GM12875 (cell line): ENCODE measurements at regions not wholly inside any gene's neighbourhood (a gene's known extent, or its start where the extent isn't known, plus 50 kb on each side); places are given as distances from the start of the nearest gene placed in this dataset.

Experiments
- H3K4me3 ChIP-seq: one replicate; pipeline ENCODE4 v1.5.1; 2011; ENCODE audit warnings: low read depth, low read length, control low read depth
- CTCF ChIP-seq: IDR thresholded peaks from 2 replicates; pipeline ENCODE4 v1.5.1; 2011; ENCODE audit warnings: low read depth, mild to moderate bottlenecking, control low read depth, inconsistent platforms, low read length, moderate library complexity, borderline replicate concordance; ENCODE audit not compliant: insufficient read depth

GRCh38 chr2:240232961-240233884 is 92.8 kb upstream of the OTOS start:
- no peak overlapping the region for H3K4me3 ChIP-seq
- peak; percentile 65 for TF ChIP-seq CTCF

GRCh38 chr2:240233885-240234502 is 93.5 kb upstream of the OTOS start:
- TF ChIP-seq CTCF, result no peak
- no peak overlapping the region for H3K4me3 ChIP-seq

- TF ChIP-seq CTCF, result no peak
- H3K4me3 ChIP-seq, result no peak overlapping the region
Measured at GRCh38 chr2:240234503-240234951, 94.1 kb upstream of the OTOS start.

- H3K4me3 ChIP-seq, result no peak overlapping the region
- no peak for TF ChIP-seq CTCF
Measured at GRCh38 chr2:240235149-240235803, 94.8 kb upstream of the OTOS start.

- TF ChIP-seq CTCF, result no peak
- no peak overlapping the region for H3K4me3 ChIP-seq
Measured at GRCh38 chr2:240235811-240236210, 95.4 kb upstream of the OTOS start.

- H3K4me3 ChIP-seq, result no peak overlapping the region
- TF ChIP-seq CTCF, result no peak
Measured at GRCh38 chr2:240236217-240237111, 96.0 kb upstream of the OTOS start.
